Ascending aorta (tissue), 2 donors: ENCODE measurements at regions not wholly inside any gene's neighbourhood (a gene's known extent, or its start where the extent isn't known, plus 50 kb on each side); places are given as distances from the start of the nearest gene placed in this dataset.

Experiments used
- DNase-seq, 2 donors: peaks; one replicate each; pipeline ENCODE4 v3.0.0-alpha.2; 2019; ENCODE audit warnings: low spot score in 2 of 2
- H3K27ac ChIP-seq, 2 donors: fragments of 200-600 bp; sonication (generic); one replicate each; pipeline ENCODE4 v1.5.1; 2016 to 2017; ENCODE audit warnings: mild to moderate bottlenecking in 1 of 2
- H3K27me3 ChIP-seq: fragments of 200-600 bp; sonication (generic); one replicate; pipeline ENCODE4 v1.5.1; 2017
- H3K36me3 ChIP-seq, 2 donors: fragments of 200-600 bp; sonication (generic); one replicate each; pipeline ENCODE4 v1.5.1; 2016
- H3K4me1 ChIP-seq, 2 donors: fragments of 200-600 bp; sonication (generic); one replicate each; pipeline ENCODE4 v1.5.1; 2016 to 2017; ENCODE audit warnings: mild to moderate bottlenecking in 1 of 2
- H3K4me3 ChIP-seq, 2 donors: fragments of 200-600 bp; sonication (generic); one replicate each; pipeline ENCODE4 v1.5.1; 2016 to 2017; ENCODE audit warnings: mild to moderate bottlenecking in 1 of 2
- H3K9me3 ChIP-seq, 2 donors: fragments of 200-600 bp; sonication (generic); one replicate each; pipeline ENCODE4 v1.5.1; 2016
- intact Hi-C: fragments of 100-400 bp; cut with DNase I; formaldehyde crosslinking; loops from one replicate; pipeline ENCODE4 v1.15.1; 2023
- TF ChIP-seq, protein P1 (sequence below), 3 experiments: fragments of 200-600 bp in 2 of 3; fragments of 450-650 bp in 1 of 3; sonication (generic) in 2 of 3; IDR thresholded peaks; one replicate each; pipeline ENCODE4 v1.5.1; 2016 to 2019; ENCODE audit warnings: antibody characterized with exemption in 3 of 3, mild to moderate bottlenecking in 1 of 3, moderate library complexity in 1 of 3

DNA sequence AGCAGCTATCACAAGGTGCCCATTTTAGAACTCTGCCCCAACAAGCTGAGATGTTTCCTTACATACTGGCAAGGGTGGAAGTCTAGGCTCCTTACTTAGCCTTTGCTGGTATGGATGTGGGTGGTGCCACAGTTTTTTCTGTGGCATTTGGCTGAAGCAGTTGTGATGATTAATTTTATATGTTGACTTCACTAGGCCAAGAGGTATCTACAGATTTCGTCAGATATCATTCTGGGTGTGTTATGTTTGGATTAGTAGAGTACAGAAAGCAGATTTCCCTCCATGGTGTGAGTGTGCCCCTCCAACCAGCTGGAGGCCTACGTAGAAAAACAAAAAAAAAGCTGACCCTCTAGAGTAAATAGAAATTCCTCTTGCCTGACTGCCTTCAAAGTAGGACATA lies 317.0 kb downstream of the BARHL2 start:
- no peak for DNase-seq
- Histone ChIP-seq H3K9me3 (no peaks in the 10 kb centered on the region), H3K27me3 (no peaks in the 10 kb centered on the region), H3K27ac (no peak overlapping the region), H3K4me3 (no peak overlapping the region), H3K4me1 (no peaks in the 10 kb centered on the region), H3K36me3 (no peaks in the 10 kb centered on the region)
- TF ChIP-seq, protein P1, sequence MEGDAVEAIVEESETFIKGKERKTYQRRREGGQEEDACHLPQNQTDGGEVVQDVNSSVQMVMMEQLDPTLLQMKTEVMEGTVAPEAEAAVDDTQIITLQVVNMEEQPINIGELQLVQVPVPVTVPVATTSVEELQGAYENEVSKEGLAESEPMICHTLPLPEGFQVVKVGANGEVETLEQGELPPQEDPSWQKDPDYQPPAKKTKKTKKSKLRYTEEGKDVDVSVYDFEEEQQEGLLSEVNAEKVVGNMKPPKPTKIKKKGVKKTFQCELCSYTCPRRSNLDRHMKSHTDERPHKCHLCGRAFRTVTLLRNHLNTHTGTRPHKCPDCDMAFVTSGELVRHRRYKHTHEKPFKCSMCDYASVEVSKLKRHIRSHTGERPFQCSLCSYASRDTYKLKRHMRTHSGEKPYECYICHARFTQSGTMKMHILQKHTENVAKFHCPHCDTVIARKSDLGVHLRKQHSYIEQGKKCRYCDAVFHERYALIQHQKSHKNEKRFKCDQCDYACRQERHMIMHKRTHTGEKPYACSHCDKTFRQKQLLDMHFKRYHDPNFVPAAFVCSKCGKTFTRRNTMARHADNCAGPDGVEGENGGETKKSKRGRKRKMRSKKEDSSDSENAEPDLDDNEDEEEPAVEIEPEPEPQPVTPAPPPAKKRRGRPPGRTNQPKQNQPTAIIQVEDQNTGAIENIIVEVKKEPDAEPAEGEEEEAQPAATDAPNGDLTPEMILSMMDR (IDR thresholded peaks at IDR 0.05): no peak
- intact Hi-C loops: no loop called here

DNA sequence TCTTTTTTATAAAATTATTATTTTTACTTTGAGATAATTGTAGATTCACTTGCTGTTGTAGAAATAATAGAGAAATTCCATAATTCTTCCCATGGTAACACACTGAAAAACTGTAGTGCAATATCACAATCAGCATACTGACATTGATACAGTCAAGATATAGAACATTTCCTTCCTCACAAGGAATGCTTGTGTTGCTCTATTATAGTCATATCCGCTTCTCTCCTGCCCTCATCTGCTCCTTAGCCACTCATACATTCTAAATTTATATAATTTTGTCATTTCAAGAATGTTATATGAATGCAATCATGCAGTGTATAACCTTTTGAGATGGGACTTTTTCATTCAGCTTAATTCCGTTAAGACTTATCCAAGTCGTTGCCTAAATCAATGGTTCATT lies 320.2 kb downstream of the BARHL2 start:
- Histone ChIP-seq H3K36me3 (no peaks in the 10 kb centered on the region), H3K4me1 (no peaks in the 10 kb centered on the region), H3K9me3 (no peaks in the 10 kb centered on the region), H3K27me3 (no peaks in the 10 kb centered on the region), H3K4me3 (no peak overlapping the region), H3K27ac (no peak overlapping the region)
- intact Hi-C loops: no loop called here
- TF ChIP-seq, protein P1 (IDR thresholded peaks at IDR 0.05): no peak
- DNase-seq: no peak

GRCh38 chr1:90394247-90394646 lies 322.9 kb downstream of the BARHL2 start:
- Histone ChIP-seq H3K4me1 (no peaks in the 10 kb centered on the region), H3K27ac (no peak overlapping the region), H3K9me3 (no peaks in the 10 kb centered on the region), H3K4me3 (no peak overlapping the region), H3K36me3 (no peaks in the 10 kb centered on the region), H3K27me3 (no peaks in the 10 kb centered on the region)
- no peak for DNase-seq
- intact Hi-C loops: no loop called here
- TF ChIP-seq, protein P1 (IDR thresholded peaks at IDR 0.05): no peak

DNA sequence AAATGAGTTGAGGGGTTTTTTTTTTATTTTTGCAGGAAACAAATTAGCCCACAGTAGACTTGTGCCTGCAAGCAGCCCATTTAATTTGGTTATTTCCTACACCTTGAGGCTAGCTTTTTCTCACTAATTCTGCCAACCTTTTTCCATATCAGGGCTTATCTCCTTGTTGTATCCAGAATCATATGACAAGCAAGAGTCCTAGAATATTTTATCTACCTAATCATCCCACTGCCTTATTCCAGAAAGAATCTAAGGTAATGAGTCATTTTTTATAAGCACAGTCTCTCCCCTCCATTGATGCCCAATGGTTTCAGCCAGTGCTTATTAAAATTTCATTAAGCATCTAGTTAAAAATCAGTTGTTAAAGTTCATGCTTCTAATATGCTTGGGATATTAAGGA lies 324.1 kb downstream of the BARHL2 start:
- Histone ChIP-seq H3K27me3 (no peaks in the 10 kb centered on the region), H3K36me3 (no peaks in the 10 kb centered on the region), H3K27ac (no peak overlapping the region), H3K4me3 (no peak overlapping the region), H3K4me1 (peaks cover 0 to under 1% of the 10 kb centered on the region in 2 donors), H3K9me3 (no peaks in the 10 kb centered on the region)
- intact Hi-C loops: no loop called here
- DNase-seq: no peak
- TF ChIP-seq, protein P1 (IDR thresholded peaks at IDR 0.05): no peak

DNA sequence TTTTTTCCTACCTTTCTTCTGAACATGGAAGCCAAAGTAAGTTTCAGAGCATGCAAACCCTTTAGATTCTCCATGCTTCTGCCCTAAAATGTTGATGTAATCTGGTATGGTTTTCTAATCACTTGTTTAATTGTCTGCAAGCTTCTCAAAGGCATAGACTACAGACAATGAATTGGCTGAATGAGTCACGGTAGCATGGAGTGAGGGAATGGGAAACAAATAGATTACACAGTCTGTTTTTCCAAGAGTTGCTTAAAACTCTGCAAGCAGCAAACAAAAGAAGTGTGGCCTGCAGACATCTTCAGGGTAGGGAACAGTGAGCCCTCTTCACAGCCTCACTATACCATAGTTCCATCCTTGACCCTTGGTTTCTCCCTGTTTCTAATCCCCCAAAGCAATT lies 326.0 kb downstream of the BARHL2 start:
- intact Hi-C loops: no loop called here
- H3K27me3 ChIP-seq: no peaks in the 10 kb centered on the region
- H3K4me1 ChIP-seq: peaks cover 0 to 8% of the 10 kb centered on the region in 2 donors
- no peak overlapping the region for H3K4me3 ChIP-seq
- no peaks in the 10 kb centered on the region for H3K36me3 ChIP-seq
- no peaks in the 10 kb centered on the region for H3K9me3 ChIP-seq
- DNase-seq: no peak
- H3K27ac ChIP-seq: no peak overlapping the region
- TF ChIP-seq, protein P1 (IDR thresholded peaks at IDR 0.05): no peak

DNA sequence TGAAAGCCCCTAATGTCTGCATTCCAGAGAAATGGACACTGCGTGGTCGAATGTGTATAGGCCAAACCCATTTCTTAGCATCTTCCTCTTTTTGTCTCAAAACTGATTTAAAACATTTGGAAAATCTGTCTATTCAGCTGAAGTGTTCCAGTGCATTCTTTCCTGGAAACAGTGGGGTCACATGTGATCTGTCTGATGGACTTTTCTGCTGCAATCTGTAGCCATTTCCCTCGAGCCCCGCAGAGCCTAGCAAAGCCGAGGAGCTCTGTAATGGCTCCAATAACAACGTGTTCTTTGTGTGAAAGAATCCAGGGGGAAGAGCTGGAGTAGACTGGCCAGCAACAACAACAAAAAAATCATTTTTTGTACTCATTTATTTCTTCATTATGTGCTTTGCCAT lies 329.3 kb downstream of the BARHL2 start:
- Histone ChIP-seq H3K9me3 (no peaks in the 10 kb centered on the region), H3K4me1 (peaks cover 0 to 8% of the 10 kb centered on the region in 2 donors), H3K36me3 (no peaks in the 10 kb centered on the region), H3K27ac (peak overlapping the region; percentile 48 to 62), H3K4me3 (no peak overlapping the region), H3K27me3 (no peaks in the 10 kb centered on the region)
- DNase-seq: no peak
- intact Hi-C loops: loop anchor here (5.0 kb wide), 1 partner anchor 126 kb away; no protein-coding TSS in a partner anchor
- TF ChIP-seq, protein P1 (IDR thresholded peaks at IDR 0.05): no peak
